Endodermal cell (in vitro differentiated cells): ENCODE measurements at regions not wholly inside any gene's neighbourhood (a gene's known extent, or its start where the extent isn't known, plus 50 kb on each side); places are given as distances from the start of the nearest gene placed in this dataset.
A peak's percentile ranks its signal among the peaks of the same experiment; 100 is the strongest.

ENCODE experiments used
- DNase-seq: peaks from one replicate; pipeline ENCODE4 v3.0.0-alpha.2; 2017
- H3K27ac ChIP-seq: 2 replicates; pipeline ENCODE4 v1.5.1; 2013; ENCODE audit warnings: mild to moderate bottlenecking, low read depth, low read length, moderate library complexity
- H3K27me3 ChIP-seq: 2 replicates; pipeline ENCODE4 v1.6.1; 2013; ENCODE audit warnings: mild to moderate bottlenecking, low read length, moderate library complexity; ENCODE audit not compliant: insufficient read depth, control insufficient read depth, poor library complexity, severe bottlenecking
- H3K36me3 ChIP-seq: 2 replicates; pipeline ENCODE4 v1.7.0; 2013; ENCODE audit warnings: mild to moderate bottlenecking, low read length, moderate library complexity; ENCODE audit not compliant: control insufficient read depth, insufficient read depth
- H3K4me1 ChIP-seq: one replicate; pipeline ENCODE4 v1.7.0; 2013; ENCODE audit warnings: low read length; ENCODE audit not compliant: control insufficient read depth, insufficient read depth
- H3K4me3 ChIP-seq: 2 replicates; pipeline ENCODE4 v1.5.1; 2013; ENCODE audit warnings: mild to moderate bottlenecking, low read length, moderate library complexity
- H3K9ac ChIP-seq: 2 replicates; pipeline ENCODE4 v1.6.1; 2013; ENCODE audit warnings: mild to moderate bottlenecking, low read length, moderate library complexity; ENCODE audit not compliant: poor library complexity, severe bottlenecking; ENCODE audit errors: extremely low read depth
- H3K9me3 ChIP-seq: 2 replicates; pipeline ENCODE4 v1.6.1; 2013; ENCODE audit warnings: mild to moderate bottlenecking, low read length, moderate library complexity; ENCODE audit not compliant: control insufficient read depth
- H3K27ac Mint-ChIP-seq: 2 replicates; pipeline ENCODE4 v1.8.0; 2020; ENCODE audit warnings: mixed read lengths
- H3K27me3 Mint-ChIP-seq: 2 replicates; pipeline ENCODE4 v1.8.0; 2021; ENCODE audit warnings: mild to moderate bottlenecking, mixed read lengths; ENCODE audit not compliant: insufficient read depth
- H3K36me3 Mint-ChIP-seq: 2 replicates; pipeline ENCODE4 v1.8.0; 2020; ENCODE audit warnings: low read depth, mixed read lengths
- H3K4me1 Mint-ChIP-seq: 2 replicates; pipeline ENCODE4 v1.8.0; 2020; ENCODE audit warnings: mixed read lengths
- H3K4me3 Mint-ChIP-seq: 2 replicates; pipeline ENCODE4 v1.8.0; 2020; ENCODE audit warnings: mild to moderate bottlenecking, moderate library complexity, mixed read lengths
- H3K9me3 Mint-ChIP-seq: 2 replicates; pipeline ENCODE4 v1.8.0; 2020; ENCODE audit warnings: mild to moderate bottlenecking, mixed read lengths
- WGBS, 2 experiments: methylation state at CpG; one replicate each; pipeline versions ENCODE4 v1.1.5 to v1.1.7; 2013; ENCODE audit warnings: missing lambda C conversion rate in 2 of 2, mixed read lengths in 1 of 2; ENCODE audit not compliant: insufficient coverage in 1 of 2, insufficient read length in 1 of 2; 5-methylcytosine and 5-hydroxymethylcytosine counted together
- TF ChIP-seq, protein P1 (sequence below): fragments of 200-600 bp; sonication (generic); conservative IDR thresholded peaks from 2 replicates; pipeline ENCODE4 v1.5.0; 2021; ENCODE audit warnings: antibody characterized with exemption, mild to moderate bottlenecking

- no peaks in the 10 kb centered on the region for H3K4me1 ChIP-seq
- peaks cover 8% of the 10 kb centered on the region for H3K4me1 Mint-ChIP-seq
- H3K36me3 ChIP-seq: no peaks in the 10 kb centered on the region
- H3K9me3 Mint-ChIP-seq: peaks cover 37% of the 10 kb centered on the region
- no peak overlapping the region for H3K9ac ChIP-seq
- H3K4me3 ChIP-seq: peak overlapping the region; percentile 52
- H3K4me3 Mint-ChIP-seq: no peak overlapping the region
- H3K27ac ChIP-seq: no peak overlapping the region
- 92 to 93% methylated on average over 2 of the region's 2 CpGs for WGBS, 2 experiments
- H3K27ac Mint-ChIP-seq: no peak overlapping the region
- DNase-seq: no peak
- H3K27me3 ChIP-seq: no peaks in the 10 kb centered on the region
- TF ChIP-seq, protein P1, sequence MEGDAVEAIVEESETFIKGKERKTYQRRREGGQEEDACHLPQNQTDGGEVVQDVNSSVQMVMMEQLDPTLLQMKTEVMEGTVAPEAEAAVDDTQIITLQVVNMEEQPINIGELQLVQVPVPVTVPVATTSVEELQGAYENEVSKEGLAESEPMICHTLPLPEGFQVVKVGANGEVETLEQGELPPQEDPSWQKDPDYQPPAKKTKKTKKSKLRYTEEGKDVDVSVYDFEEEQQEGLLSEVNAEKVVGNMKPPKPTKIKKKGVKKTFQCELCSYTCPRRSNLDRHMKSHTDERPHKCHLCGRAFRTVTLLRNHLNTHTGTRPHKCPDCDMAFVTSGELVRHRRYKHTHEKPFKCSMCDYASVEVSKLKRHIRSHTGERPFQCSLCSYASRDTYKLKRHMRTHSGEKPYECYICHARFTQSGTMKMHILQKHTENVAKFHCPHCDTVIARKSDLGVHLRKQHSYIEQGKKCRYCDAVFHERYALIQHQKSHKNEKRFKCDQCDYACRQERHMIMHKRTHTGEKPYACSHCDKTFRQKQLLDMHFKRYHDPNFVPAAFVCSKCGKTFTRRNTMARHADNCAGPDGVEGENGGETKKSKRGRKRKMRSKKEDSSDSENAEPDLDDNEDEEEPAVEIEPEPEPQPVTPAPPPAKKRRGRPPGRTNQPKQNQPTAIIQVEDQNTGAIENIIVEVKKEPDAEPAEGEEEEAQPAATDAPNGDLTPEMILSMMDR: no peak
- H3K27me3 Mint-ChIP-seq: no peaks in the 10 kb centered on the region
- H3K36me3 Mint-ChIP-seq: peaks cover 6% of the 10 kb centered on the region
- peaks cover 62% of the 10 kb centered on the region for H3K9me3 ChIP-seq
These were observed 100.3 kb upstream of the PLEKHG7 start for GRCh38 chr12:92602476-92602875.

- Histone ChIP-seq H3K4me3 (peak overlapping the region; percentile 52), H3K9me3 (peaks cover 62% of the 10 kb centered on the region), H3K27me3 (no peaks in the 10 kb centered on the region), H3K4me1 (no peaks in the 10 kb centered on the region), H3K36me3 (no peaks in the 10 kb centered on the region), H3K27ac (no peak overlapping the region), H3K9ac (no peak overlapping the region)
- H3K36me3 Mint-ChIP-seq: peaks cover 6% of the 10 kb centered on the region
- H3K9me3 Mint-ChIP-seq: peaks cover 37% of the 10 kb centered on the region
- H3K4me3 Mint-ChIP-seq: no peak overlapping the region
- H3K4me1 Mint-ChIP-seq: peaks cover 8% of the 10 kb centered on the region
- DNase-seq: no peak
- H3K27ac Mint-ChIP-seq: no peak overlapping the region
- no peaks in the 10 kb centered on the region for H3K27me3 Mint-ChIP-seq
- WGBS, 2 experiments: 78 to 82% methylated on average over 4 to 6 of the region's 6 CpGs
- TF ChIP-seq, protein P1: no peak
These were observed 101.1 kb upstream of the PLEKHG7 start for GRCh38 chr12:92601680-92602079.

GRCh38 chr12:92601176-92601575, 101.6 kb upstream of the PLEKHG7 start:
- Histone ChIP-seq H3K4me3 (peak overlapping the region; percentile 65), H3K27me3 (no peaks in the 10 kb centered on the region), H3K4me1 (no peaks in the 10 kb centered on the region), H3K9me3 (peaks cover 61% of the 10 kb centered on the region), H3K36me3 (no peaks in the 10 kb centered on the region), H3K9ac (no peak overlapping the region), H3K27ac (no peak overlapping the region)
- H3K9me3 Mint-ChIP-seq: peaks cover 37% of the 10 kb centered on the region
- no peak overlapping the region for H3K4me3 Mint-ChIP-seq
- no peak overlapping the region for H3K27ac Mint-ChIP-seq
- peaks cover 6% of the 10 kb centered on the region for H3K36me3 Mint-ChIP-seq
- H3K27me3 Mint-ChIP-seq: no peaks in the 10 kb centered on the region
- DNase-seq: no peak
- TF ChIP-seq, protein P1: no peak
- peaks cover 8% of the 10 kb centered on the region for H3K4me1 Mint-ChIP-seq
